AG04449 (cell line): ENCODE measurements at regions not wholly inside any gene's neighbourhood (a gene's known extent, or its start where the extent isn't known, plus 50 kb on each side); places are given as distances from the start of the nearest gene placed in this dataset.

ENCODE experiments used
- CTCF ChIA-PET: fragments of 350-600 bp; formaldehyde crosslinking; extraction: SDS; loops from one replicate; lab custom pipeline; 2021; ENCODE audit warnings: antibody characterized with exemption; lab: Yijun Ruan, JAX
- POLR2A ChIA-PET: fragments of 400-600, 350-600 bp; formaldehyde crosslinking; extraction: SDS; loops from one replicate; lab custom pipeline; 2020; ENCODE audit warnings: antibody characterized with exemption, inconsistent platforms; lab: Yijun Ruan, JAX
- DNase-seq: peaks from one replicate; pipeline ENCODE4 v3.0.0-alpha.2; 2010; ENCODE audit warnings: low read depth, low spot score
- H3K4me3 ChIP-seq: 2 replicates; pipeline ENCODE4 v1.5.1; 2011; ENCODE audit warnings: low read depth, mild to moderate bottlenecking, control low read depth, low read length
- TF ChIP-seq, protein P1 (sequence below): IDR thresholded peaks from one replicate; pipeline ENCODE4 v1.5.1; 2011; ENCODE audit warnings: mild to moderate bottlenecking, moderate library complexity, low read length, control low read depth, inconsistent platforms; ENCODE audit not compliant: insufficient read depth; ENCODE audit errors: missing control alignments

DNA sequence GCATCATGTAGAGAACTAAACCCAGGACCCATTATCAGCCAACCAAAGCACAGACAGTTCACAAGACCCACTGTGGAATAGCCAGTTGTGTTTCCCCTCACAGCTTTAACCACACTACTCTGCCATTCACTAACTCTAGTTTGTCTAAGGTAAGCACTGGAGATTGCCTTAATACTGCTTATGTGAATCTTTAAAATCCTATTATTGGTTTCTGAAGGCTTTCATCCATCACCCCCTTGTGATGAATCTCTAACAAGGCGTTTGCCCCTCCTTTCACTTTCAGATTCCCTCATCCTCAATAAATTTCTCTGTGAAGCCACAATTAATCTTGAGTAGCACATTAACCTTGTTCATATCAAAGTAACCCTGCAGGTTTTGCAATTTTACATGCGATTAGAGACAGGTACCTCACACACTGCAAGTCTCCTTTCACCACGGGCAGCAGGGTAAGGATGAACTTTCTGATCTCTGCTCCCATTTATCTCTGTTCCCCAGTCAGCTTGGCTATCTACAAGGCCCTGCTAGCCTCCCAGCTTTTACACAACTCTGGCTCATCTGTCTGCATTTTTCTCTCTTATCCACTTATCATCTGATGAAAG, 785.6 kb downstream of the REEP3 start:
- no peak for DNase-seq
- ChIA-PET CTCF (no interaction called here), POLR2A (no interaction called here)
- TF ChIP-seq, protein P1, sequence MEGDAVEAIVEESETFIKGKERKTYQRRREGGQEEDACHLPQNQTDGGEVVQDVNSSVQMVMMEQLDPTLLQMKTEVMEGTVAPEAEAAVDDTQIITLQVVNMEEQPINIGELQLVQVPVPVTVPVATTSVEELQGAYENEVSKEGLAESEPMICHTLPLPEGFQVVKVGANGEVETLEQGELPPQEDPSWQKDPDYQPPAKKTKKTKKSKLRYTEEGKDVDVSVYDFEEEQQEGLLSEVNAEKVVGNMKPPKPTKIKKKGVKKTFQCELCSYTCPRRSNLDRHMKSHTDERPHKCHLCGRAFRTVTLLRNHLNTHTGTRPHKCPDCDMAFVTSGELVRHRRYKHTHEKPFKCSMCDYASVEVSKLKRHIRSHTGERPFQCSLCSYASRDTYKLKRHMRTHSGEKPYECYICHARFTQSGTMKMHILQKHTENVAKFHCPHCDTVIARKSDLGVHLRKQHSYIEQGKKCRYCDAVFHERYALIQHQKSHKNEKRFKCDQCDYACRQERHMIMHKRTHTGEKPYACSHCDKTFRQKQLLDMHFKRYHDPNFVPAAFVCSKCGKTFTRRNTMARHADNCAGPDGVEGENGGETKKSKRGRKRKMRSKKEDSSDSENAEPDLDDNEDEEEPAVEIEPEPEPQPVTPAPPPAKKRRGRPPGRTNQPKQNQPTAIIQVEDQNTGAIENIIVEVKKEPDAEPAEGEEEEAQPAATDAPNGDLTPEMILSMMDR = no peak
- no peak overlapping the region for H3K4me3 ChIP-seq

DNA sequence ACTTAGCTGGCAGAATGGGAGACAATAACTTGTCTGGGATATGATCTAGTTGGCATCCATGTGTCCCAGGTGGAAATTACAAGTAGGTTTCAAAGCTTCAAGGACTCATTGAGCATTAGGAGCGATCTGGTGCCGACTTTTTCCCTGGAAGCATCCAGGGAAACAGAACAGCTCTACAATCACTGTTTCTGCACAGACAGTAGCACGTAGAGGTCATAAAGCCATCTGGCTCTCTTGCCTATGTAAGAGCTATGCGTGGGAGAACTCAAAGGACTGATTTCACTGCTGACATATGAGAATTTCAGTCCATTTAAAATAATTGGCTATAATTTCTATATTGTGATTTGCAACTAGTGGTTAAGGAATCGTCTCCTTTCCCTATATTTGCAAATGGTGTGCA, 791.7 kb downstream of the REEP3 start:
- DNase-seq = no peak
- TF ChIP-seq, protein P1 = no peak
- POLR2A ChIA-PET = no interaction called here
- CTCF ChIA-PET = no interaction called here
- H3K4me3 ChIP-seq = no peak overlapping the region

DNA sequence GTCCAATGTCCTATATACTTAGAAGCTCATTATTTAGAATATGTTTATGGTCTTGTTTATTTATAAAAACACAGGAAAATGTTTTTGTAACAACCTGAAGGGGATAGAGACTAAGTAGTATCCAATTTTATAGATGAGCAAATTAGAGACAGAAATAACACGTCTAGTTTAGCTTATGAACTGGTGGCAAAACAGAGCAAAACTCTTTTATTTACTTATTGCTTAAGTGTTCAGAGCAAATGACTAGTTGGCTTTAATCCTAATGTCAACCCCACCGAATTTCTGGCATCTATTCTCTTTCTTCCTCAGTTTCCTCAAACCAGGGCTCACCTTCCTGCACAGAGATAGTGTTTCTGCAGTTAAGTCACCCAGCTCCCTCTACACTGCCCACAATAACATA, 792.8 kb downstream of the REEP3 start:
- ChIA-PET CTCF (no interaction called here), POLR2A (no interaction called here)
- TF ChIP-seq, protein P1 = no peak
- no peak overlapping the region for H3K4me3 ChIP-seq
- DNase-seq = no peak

DNA sequence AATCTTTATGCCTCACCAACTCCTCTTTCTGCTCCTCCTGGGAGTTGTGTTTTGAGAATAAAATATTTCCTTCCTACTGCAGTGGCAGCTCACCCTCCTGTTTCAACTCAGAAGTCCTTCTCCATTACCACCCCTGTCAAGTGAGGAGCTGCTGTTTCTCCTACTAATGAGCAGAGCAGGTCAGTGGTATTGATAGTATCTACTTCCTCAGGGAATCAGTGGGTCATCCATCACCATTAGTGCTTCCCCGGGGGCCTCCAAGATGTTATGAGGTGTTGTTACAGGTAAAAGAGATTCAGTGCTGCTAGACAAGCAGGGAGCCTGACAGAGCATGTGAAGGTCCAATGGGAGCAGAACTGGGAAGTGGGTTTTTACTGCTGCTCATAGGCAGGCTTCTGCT, 795.2 kb downstream of the REEP3 start:
- ChIA-PET CTCF (no interaction called here), POLR2A (no interaction called here)
- H3K4me3 ChIP-seq = no peak overlapping the region
- DNase-seq = no peak
- TF ChIP-seq, protein P1 = no peak

DNA sequence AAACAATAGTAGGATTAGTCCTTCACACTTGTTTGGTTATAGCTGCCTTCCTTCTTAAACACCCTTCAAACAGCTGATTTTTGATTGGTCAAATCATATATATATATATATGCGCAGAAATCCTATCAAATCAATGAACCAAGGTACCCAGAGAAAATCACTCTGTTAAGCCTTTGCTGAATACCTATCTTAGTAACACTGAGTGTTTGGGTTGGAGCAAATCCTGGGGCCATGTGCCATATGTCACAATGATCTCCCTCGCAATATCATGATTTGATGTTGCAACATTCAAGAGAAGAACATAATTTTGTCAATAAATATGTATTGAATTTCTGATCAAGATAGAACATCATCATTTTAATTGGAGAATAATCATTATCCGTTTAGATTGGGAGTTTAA, 795.6 kb downstream of the REEP3 start:
- POLR2A ChIA-PET = no interaction called here
- no peak for DNase-seq
- CTCF ChIA-PET = no interaction called here
- no peak overlapping the region for H3K4me3 ChIP-seq
- TF ChIP-seq, protein P1 = no peak

DNA sequence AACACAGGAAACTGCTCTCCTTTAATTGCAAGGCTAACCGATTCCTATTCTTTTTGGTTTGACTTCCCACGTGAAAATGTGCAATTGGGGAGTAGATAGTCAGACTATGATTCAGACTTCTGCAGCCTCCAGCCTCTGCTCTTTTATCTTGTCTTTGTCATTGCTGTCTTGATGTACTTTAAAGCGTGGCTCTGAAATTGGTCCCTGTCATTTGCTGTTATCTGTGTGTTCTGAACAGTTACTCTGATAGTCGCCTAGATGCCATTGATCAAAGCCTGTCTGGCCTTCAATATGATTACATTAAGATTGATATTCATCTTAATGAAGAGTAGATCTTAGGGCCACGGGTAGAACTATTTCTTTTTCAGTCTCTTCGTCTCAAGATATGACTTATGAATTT, 799.2 kb downstream of the REEP3 start:
- ChIA-PET CTCF (no interaction called here), POLR2A (no interaction called here)
- TF ChIP-seq, protein P1 = no peak
- no peak for DNase-seq
- no peak overlapping the region for H3K4me3 ChIP-seq
